HG02973 (cell line): ENCODE measurements at regions not wholly inside any gene's neighbourhood (a gene's known extent, or its start where the extent isn't known, plus 50 kb on each side); places are given as distances from the start of the nearest gene placed in this dataset.

Experiments
- ATAC-seq: cut with Tn5 transposase; IDR thresholded peaks from one replicate; pipeline ENCODE4 v1.9.1; 2021; ENCODE audit warnings: moderate library complexity; ENCODE audit not compliant: unreplicated experiment

DNA sequence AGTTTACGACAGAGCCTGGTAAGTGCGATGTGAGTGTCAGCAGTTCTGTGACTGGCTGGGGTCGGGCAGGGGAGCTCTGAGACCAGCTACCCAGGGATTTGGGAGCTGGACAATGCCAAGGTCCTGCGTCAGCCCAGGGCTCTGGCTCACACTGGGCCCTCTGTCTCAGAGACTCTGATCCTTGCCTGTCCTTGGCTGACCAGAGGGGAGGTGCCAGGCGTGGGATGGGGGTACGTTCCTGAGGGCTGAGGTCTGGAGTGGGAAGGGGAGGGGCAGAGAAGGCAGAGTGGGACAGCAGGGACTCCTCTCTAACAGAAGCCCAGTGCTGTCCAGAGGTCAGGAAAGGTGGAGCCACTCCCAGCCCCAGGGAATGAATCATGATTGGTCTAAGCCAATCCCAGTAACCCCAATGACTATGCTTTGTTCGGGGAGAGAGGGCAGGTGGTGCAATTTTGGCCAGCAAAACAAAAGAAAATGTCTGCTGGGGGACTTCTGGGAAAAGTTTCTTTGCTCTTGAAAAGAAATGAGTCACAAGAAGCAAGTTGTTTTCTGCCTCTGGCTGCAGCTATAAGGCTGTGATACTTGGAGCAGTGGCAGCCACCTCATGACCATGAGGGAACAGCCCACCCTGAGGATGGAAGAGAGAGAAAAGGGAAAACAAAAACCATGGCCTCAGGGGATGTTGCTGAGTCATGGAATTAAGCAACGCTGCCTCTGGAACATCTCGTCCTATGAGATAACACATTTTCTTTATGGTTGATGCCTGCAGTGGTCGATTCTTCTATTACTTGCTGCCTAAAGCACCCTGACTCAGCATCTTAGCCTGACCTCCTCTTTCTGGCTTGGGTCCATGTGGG, 108.3 kb downstream of the CHST1 start:
- no peak for ATAC-seq

DNA sequence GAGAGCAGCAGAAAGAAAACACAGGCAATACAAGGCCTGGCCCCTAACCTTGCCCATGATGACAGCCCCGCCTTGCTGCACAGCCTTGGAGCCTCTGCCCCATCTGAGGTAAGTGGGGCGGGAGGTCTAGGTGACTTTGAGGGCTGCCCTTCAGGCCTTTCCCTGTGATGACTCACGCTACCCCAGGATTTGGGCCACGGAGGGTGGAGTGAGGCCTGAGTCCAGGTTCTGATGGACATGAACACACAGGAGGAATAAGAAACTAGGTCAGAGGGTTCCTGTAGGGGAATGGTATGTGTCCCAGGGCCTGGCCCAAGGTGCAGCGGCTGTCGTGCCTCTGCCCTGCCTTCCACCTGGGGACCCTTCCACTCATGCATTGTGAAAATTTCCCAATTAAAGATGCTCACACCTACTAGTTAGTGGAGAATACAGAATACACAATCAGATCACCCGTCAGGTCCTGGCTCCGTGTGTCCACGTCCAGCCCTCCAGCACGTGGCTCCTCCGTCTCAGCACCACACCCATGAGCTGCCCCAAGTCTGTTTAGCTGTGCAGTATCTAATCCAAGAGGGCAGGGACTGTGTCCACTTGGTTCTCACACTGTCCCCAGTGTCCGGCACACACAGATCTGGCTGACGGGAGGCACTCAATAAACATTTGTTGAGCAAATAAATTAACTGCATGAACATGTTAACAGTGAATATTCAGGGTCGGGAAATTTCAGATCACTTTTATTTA, 111.0 kb downstream of the CHST1 start:
- ATAC-seq = no peak

DNA sequence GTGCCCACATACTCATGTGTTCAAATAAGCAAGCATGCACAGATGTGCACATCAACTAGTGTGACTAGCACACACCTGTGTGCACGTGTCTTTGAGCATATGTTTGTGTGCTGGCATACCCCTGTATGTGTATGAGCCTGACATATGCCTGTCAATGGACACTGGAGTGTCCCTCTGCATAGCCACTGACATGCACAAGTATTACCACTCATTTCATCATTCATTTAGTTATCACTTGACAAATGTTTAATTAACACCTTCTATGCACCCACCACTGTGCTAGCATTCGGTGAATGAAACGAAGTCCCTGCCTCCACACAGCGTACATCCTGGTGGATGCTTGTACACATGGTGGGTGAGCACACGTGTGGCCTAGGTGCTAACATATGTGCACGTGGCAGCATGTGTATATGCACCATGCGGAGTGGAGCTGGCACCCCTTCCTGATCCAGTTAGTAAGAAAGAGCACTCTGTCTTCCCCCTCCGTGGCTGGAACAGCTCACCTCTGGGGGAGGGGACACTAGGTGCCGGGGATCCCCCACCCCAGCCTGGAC, 112.0 kb downstream of the CHST1 start:
- no peak for ATAC-seq

DNA sequence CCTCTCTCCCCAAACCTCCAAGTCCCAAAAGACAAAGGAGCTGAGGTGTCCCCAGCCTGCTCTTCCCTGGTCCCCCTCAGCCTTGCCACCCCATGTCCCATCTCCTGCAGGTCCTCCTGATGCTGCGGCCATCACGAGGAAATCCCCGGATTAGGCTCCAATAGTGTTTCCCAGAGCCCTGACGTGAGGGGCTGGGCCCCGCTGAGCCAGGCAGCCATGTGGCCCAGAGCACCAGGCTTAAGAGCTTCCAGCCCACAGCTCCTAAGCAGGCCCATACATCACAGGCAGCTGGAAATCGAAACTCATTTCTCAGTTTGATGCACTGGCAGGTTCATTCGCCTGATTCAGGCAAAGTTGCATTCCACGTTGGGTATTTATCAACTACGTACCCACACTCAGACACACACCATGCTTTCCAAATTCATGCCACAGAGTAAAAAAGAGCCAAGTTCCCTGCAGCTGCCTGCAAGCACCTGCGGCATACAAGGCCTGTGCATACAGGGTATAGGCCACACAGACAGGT, 114.2 kb downstream of the CHST1 start:
- ATAC-seq = no peak

- ATAC-seq = no peak
Observed at GRCh38 chr11:45549257-45549656, 116.2 kb downstream of the CHST1 start.

GRCh38 chr11:45546366-45546765, 119.1 kb downstream of the CHST1 start:
- ATAC-seq = no peak

DNA sequence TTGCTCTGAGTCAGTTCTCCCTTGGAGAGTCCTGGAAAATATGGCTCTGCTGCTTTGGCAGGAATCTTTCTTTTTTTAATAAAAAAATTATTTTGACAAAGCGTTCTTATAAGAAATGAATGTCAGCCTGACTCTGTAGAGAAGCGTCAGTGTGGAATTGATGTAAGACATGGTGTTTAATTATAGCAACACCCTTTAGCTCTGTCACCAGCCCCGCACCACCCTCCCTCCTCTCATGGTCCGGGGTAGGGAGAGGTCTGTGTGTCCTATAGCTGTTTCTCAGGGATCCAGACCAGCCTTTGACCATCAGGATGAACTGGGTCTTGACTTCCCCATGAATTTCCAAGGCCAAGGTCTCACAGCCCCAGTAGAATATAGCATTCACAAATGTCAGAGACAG, 120.6 kb downstream of the CHST1 start:
- no peak for ATAC-seq

DNA sequence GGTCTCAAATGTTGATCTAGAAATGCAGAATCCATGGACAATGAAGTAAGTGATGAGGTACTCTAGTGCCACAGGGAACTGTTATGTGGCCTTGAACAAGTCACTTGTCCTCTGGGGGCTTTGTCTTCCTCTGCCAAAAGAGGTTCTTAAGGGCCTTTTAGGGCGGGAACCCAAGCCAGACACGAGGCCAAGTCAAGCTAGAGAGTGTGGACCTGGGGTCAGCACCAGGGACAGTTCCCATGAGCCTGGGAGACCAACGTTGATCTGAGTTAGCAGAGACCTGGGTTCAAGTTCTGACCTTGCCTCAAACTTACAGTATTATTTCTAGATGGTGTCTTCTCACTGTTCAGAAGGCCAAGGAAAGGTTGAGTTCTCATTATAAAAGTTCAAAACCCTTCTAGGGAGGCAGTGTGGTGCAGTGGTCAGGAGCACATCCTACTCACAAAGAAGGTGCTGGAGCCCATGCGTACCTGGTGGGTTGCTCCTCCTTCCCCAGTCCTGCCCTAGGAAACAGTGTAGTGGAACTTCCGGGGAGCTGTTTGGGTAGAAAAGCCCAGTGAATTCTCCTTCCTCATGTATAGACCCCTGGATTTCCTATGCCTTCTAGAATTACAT, 121.5 kb downstream of the CHST1 start:
- ATAC-seq = no peak

DNA sequence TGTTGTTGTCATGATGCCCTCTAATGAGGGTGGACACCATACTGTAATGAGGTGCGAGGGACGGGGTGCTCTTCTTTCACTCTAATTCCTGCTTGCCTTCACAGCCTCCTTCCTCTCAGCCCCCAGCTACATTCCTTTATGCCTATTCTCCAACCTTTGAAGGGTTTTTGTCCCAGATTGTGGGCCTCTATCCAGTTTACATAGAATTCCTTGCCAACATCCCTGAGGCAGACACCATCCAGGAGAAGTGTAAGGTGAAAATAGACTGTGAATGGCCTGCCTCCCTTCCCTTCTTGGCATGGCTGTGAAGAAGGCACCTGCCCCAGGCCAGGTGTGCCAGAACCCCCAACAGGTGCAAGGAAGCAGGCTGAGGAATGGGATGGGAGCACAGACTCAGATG, 122.3 kb downstream of the CHST1 start:
- ATAC-seq = no peak

- no peak for ATAC-seq
Observed at GRCh38 chr11:45541693-45542434, 123.6 kb downstream of the CHST1 start.

DNA sequence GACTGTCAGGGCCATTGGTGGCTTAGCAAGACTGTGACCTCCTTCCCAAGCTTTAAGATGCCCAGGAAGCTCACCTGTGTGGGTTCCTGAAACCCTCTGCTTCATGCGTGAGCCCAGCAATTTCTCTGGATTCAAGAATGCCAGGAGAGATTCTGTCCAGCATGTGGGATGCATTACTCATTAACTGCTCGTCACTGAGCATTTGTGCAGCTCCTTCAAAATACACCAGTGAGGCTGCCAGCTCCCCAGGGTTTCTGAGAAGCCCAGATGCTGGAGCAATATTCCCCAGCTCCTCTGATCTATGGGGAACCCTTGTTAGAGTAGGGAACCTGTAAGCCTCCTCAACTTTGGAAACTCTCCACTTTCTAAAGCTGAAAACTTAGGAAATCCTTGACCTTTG, 126.5 kb downstream of the CHST1 start:
- no peak for ATAC-seq

- ATAC-seq = no peak
Observed at GRCh38 chr11:45538363-45538762, 127.1 kb downstream of the CHST1 start.

- no peak for ATAC-seq
Observed at GRCh38 chr11:45537614-45538013, 127.8 kb downstream of the CHST1 start.

- no peak for ATAC-seq
Observed at GRCh38 chr11:45535033-45535432, 130.4 kb downstream of the CHST1 start.

DNA sequence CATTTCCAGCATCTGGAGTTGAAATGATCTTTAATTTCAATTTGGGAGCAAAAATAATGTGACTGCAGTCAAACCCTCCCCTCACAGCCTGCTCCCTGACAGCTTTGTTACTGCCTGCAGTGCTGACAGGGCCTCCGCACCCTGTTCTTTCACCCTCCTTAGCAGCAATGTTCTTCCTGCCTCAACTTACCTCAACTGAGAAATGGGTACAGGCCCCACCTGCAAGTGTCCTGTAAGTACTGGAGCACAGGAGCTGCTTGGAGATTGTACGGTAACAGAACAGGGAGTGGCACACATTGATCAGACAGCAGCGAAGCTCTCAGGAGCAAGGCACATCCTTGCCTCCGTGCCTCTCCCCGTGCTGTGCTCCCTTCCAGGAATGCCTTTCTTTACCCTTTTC, 131.3 kb downstream of the CHST1 start:
- ATAC-seq = no peak

DNA sequence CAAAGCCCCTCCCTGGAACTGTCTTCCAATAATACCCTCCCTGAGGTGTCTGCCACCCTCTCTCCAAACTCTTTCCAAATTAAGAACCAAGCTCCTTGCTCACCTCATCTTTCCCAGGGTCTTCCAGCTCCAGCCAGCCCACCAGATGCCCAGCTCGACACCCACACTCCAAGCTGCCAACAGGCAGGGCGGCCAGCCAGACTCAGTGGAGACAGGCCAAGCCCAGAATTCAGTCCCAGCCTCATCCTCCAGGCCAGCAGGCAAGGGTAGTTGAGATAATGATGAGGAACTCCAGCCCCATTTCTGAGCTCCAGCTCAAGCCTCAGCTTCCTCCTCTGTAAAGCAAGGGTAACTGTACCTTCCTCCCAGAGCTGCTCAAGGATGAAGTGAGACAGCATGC, 132.9 kb downstream of the CHST1 start:
- ATAC-seq = no peak

GRCh38 chr11:45530776-45531175, 134.6 kb downstream of the CHST1 start:
- no peak for ATAC-seq

DNA sequence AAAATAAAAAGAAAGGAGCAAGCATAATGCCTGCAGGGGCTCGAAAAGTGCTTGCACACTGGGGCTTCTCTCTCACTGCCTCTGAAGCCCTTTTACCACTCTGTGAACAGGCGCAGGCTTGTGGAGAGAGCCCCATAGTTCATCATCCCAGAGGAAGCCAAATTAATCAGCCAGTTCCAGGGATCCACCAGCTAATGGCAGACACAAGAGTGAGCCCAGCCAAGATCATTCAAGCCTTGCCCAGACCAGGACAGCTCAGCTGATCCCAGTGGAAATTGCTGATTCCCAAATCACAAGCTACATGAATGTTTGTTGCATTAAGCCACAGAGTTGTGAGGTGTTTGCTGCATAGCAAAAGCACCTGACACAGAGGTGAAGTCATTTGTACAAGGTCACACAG, 135.3 kb downstream of the CHST1 start:
- ATAC-seq = no peak

DNA sequence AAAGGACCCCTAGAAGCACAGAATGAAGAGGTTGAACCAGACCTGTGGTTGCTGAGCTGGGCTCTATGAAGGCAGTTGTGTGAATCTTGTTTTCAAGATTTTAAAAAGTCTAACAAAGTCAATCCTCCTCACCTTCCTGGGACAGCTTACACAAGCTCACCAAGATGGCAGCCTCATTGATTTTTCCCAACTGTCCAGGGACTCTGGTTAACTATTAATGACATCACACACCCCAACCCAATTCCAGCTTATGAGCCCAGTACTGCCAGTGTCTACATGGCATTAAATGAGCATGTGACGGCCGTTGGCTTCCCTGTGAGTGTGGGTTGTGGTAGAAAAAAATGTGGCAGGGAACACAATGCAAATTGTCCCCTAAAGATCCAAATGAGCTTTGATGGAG, 137.0 kb downstream of the CHST1 start:
- no peak for ATAC-seq

DNA sequence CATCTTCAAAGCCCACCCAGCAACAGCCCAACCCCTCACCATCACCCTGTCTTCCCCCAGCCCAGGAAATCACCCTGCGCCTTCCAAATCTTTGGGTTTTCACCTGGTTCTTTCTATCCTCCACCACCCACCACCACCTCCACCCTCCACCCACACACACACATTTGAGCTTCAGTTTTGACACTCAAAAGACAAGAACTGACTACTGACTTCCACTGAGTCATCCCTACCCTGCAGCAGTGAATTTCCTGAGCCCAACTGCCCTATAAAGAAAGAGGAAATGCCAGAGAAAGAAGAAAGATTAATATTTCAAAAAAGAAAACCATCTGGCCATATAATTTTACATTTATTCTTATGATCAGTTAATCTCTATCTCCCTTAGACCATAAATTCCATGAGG, 137.5 kb downstream of the CHST1 start:
- no peak for ATAC-seq

DNA sequence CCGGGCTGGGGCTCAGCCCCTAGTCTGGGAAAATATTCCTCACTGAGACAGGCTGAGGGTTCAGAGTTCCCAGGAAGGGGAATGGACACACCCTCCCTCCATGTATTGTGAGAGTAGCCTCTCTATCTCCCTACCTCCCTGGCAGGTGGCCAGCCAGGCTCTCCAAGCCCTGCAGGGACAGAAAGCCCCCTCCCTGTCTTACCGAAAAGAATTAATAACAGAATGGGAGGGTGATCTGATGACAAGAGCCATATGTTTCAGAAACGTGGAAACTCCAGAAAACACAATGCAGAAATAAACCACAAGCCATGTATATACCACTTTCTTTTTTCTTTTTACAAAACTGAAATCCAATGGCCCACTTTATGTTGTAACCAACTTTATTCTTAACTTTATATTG, 140.0 kb downstream of the CHST1 start:
- ATAC-seq = no peak
